ENCODE measurements at regions not wholly inside any gene's neighbourhood (a gene's known extent, or its start where the extent isn't known, plus 50 kb on each side); places are given as distances from the start of the nearest gene placed in this dataset.

- TF ChIP-seq CTCF (conservative IDR thresholded peaks at IDR 0.05; ENCODE audit: low read length): no peak
- TF ChIP-seq EZH2phosphoT487 (IDR thresholded peaks at IDR 0.05; ENCODE audit: borderline replicate concordance): no peak
Measured at GRCh38 chr10:130543794-130544193, 407.6 kb downstream of the GLRX3 start.
